OCI-LY3 (cell line): ENCODE measurements at regions not wholly inside any gene's neighbourhood (a gene's known extent, or its start where the extent isn't known, plus 50 kb on each side); places are given as distances from the start of the nearest gene placed in this dataset.

ENCODE experiments used
- H2AFZ ChIP-seq: fragments of 200-600, 300-600 bp; shearing (Covaris generic); 2 replicates; pipeline ENCODE4 v1.6.0; 2014; ENCODE audit warnings: antibody characterized with exemption, low read depth, low read length
- H3K27ac ChIP-seq: fragments of 200-600, 300-600 bp; sonication (generic); 2 replicates; pipeline ENCODE4 v1.5.1; 2014; ENCODE audit warnings: mild to moderate bottlenecking, low read length, moderate library complexity, mixed read lengths
- H3K27me3 ChIP-seq: fragments of 200-600, 300-600 bp; sonication (generic); 2 replicates; pipeline ENCODE4 v1.6.1; 2014; ENCODE audit warnings: low read depth, low read length, mixed read lengths
- H3K36me3 ChIP-seq: fragments of 200-600, 300-600 bp; sonication (generic); replicated peaks from 2 replicates; pipeline ENCODE3; 2014; ENCODE audit warnings: low read depth, low read length, mixed read lengths
- H3K4me1 ChIP-seq: fragments of 300-600, 200-600 bp; sonication (generic); 2 replicates; pipeline ENCODE4 v1.6.1; 2014; ENCODE audit warnings: low read length, mixed read lengths
- H3K4me2 ChIP-seq: fragments of 200-600, 300-600 bp; sonication (generic); 2 replicates; pipeline ENCODE4 v1.6.1; 2014; ENCODE audit warnings: low read length, mixed read lengths
- H3K4me3 ChIP-seq: fragments of 300-600, 200-600 bp; sonication (generic); 2 replicates; pipeline ENCODE4 v1.5.1; 2014; ENCODE audit warnings: antibody characterized with exemption, mild to moderate bottlenecking, low read length, moderate library complexity
- H3K79me2 ChIP-seq: fragments of 300-600, 200-600 bp; shearing (Covaris generic); 2 replicates; pipeline ENCODE4 v1.6.1; 2014; ENCODE audit warnings: mild to moderate bottlenecking, low read length, mixed read lengths
- H3K9ac ChIP-seq: fragments of 300-600, 200-600 bp; shearing (Covaris generic); 2 replicates; pipeline ENCODE4 v1.6.0; 2014; ENCODE audit warnings: mild to moderate bottlenecking, low read length, moderate library complexity
- H3K9me3 ChIP-seq: fragments of 200-600, 300-600 bp; shearing (Covaris generic); 2 replicates; pipeline ENCODE4 v1.6.1; 2014; ENCODE audit warnings: low read length, mixed read lengths; ENCODE audit not compliant: insufficient read depth
- H4K20me1 ChIP-seq: fragments of 200-600, 300-600 bp; sonication (generic); 2 replicates; pipeline ENCODE4 v1.6.1; 2016; ENCODE audit warnings: low read length, mixed read lengths; ENCODE audit not compliant: insufficient read depth
- EZH2phosphoT487 ChIP-seq: fragments of 200-600 bp; shearing (Covaris generic); IDR thresholded peaks from 2 replicates; pipeline ENCODE4 v1.6.1; 2018; ENCODE audit warnings: antibody characterized with exemption, mixed run types, low read depth
- TF ChIP-seq, protein P1 (sequence below): fragments of 200-600, 300-600 bp; sonication (generic); IDR thresholded peaks from 2 replicates; pipeline ENCODE4 v1.5.1; 2014; ENCODE audit warnings: antibody characterized with exemption, low read length, low read depth

DNA sequence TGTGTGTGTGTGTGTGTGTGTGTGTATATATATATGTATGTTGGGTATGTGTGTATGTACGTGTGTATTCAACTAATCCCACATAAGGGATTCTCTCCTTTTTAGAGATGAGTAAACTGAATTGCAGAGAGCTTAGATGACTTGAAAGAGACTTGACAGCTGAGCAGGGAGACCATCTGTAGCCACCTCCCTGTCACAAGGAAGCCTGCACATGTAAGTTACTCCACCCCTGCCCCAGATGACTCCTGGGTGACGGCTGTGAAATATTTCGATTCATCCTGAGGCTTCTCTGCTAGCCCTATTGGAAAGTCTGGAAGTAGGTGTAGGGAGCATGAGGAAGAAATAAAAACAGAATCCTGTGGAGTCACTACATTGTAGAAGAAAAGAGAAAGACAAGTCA lies 480.4 kb downstream of the FOXO1 start:
- H3K9ac ChIP-seq: no peak overlapping the region
- H3K27me3 ChIP-seq: no peaks in the 10 kb centered on the region
- no peaks in the 10 kb centered on the region for H4K20me1 ChIP-seq
- H3K36me3 ChIP-seq: no peaks in the 10 kb centered on the region
- H3K4me3 ChIP-seq: no peak overlapping the region
- no peak overlapping the region for H2AFZ ChIP-seq
- no peak overlapping the region for H3K27ac ChIP-seq
- no peaks in the 10 kb centered on the region for H3K9me3 ChIP-seq
- H3K4me2 ChIP-seq: no peak overlapping the region
- no peaks in the 10 kb centered on the region for H3K79me2 ChIP-seq
- no peak for TF ChIP-seq EZH2phosphoT487
- TF ChIP-seq, protein P1, sequence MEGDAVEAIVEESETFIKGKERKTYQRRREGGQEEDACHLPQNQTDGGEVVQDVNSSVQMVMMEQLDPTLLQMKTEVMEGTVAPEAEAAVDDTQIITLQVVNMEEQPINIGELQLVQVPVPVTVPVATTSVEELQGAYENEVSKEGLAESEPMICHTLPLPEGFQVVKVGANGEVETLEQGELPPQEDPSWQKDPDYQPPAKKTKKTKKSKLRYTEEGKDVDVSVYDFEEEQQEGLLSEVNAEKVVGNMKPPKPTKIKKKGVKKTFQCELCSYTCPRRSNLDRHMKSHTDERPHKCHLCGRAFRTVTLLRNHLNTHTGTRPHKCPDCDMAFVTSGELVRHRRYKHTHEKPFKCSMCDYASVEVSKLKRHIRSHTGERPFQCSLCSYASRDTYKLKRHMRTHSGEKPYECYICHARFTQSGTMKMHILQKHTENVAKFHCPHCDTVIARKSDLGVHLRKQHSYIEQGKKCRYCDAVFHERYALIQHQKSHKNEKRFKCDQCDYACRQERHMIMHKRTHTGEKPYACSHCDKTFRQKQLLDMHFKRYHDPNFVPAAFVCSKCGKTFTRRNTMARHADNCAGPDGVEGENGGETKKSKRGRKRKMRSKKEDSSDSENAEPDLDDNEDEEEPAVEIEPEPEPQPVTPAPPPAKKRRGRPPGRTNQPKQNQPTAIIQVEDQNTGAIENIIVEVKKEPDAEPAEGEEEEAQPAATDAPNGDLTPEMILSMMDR: no peak
- H3K4me1 ChIP-seq: peaks cover 9% of the 10 kb centered on the region

GRCh38 chr13:40186626-40187323 lies 479.7 kb downstream of the FOXO1 start:
- Histone ChIP-seq H3K4me2 (no peak overlapping the region), H3K4me1 (peaks cover 12% of the 10 kb centered on the region), H3K9me3 (no peaks in the 10 kb centered on the region), H2AFZ (no peak overlapping the region), H4K20me1 (no peaks in the 10 kb centered on the region), H3K27ac (no peak overlapping the region), H3K36me3 (no peaks in the 10 kb centered on the region), H3K79me2 (no peaks in the 10 kb centered on the region), H3K4me3 (no peak overlapping the region), H3K27me3 (no peaks in the 10 kb centered on the region), H3K9ac (no peak overlapping the region)
- TF ChIP-seq, protein P1: no peak
- TF ChIP-seq EZH2phosphoT487: no peak

DNA sequence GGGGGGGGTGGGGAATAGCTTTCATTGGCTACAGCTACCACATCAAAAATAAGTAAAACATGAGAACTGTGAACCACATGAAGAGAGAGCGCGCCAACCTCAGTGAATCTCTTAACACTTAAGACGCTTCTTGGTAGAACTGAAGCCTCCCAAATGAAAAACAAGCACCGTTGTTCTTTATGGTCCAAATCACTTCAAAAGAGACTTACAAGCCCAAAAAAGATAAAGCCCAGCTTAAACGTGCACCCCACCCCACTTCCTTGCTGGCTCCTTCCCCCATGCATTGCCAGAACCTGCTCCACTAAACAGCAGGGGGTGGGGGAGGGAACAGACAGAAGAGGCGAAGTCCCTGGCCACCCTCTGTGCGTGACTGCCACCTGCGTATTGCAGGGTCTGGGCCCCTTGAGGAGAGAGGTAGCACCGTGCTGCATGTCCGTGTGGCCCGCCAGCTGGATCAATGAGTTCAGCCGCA lies 479.1 kb downstream of the FOXO1 start:
- H3K9ac ChIP-seq: no peak overlapping the region
- TF ChIP-seq EZH2phosphoT487: no peak
- TF ChIP-seq, protein P1: no peak
- H3K79me2 ChIP-seq: no peaks in the 10 kb centered on the region
- peaks cover 12% of the 10 kb centered on the region for H3K4me1 ChIP-seq
- H3K27me3 ChIP-seq: no peaks in the 10 kb centered on the region
- no peak overlapping the region for H3K4me3 ChIP-seq
- H2AFZ ChIP-seq: no peak overlapping the region
- H3K27ac ChIP-seq: no peak overlapping the region
- H3K9me3 ChIP-seq: no peaks in the 10 kb centered on the region
- H3K36me3 ChIP-seq: no peaks in the 10 kb centered on the region
- H4K20me1 ChIP-seq: no peaks in the 10 kb centered on the region
- H3K4me2 ChIP-seq: no peak overlapping the region

- H3K27me3 ChIP-seq: no peaks in the 10 kb centered on the region
- no peaks in the 10 kb centered on the region for H3K36me3 ChIP-seq
- H4K20me1 ChIP-seq: no peaks in the 10 kb centered on the region
- H2AFZ ChIP-seq: no peak overlapping the region
- H3K9ac ChIP-seq: no peak overlapping the region
- no peak overlapping the region for H3K27ac ChIP-seq
- H3K4me3 ChIP-seq: no peak overlapping the region
- TF ChIP-seq, protein P1: no peak
- H3K9me3 ChIP-seq: no peaks in the 10 kb centered on the region
- H3K4me2 ChIP-seq: no peak overlapping the region
- H3K4me1 ChIP-seq: peaks cover 12% of the 10 kb centered on the region
- H3K79me2 ChIP-seq: no peaks in the 10 kb centered on the region
These were observed 478.4 kb downstream of the FOXO1 start for GRCh38 chr13:40187841-40188591.
